Bronchial epithelial cell (primary cell): ENCODE measurements at regions not wholly inside any gene's neighbourhood (a gene's known extent, or its start where the extent isn't known, plus 50 kb on each side); places are given as distances from the start of the nearest gene placed in this dataset.

Experiments used
- DNase-seq: peaks from one replicate; pipeline ENCODE4 v3.0.0-alpha.2; 2010; ENCODE audit warnings: low read depth
- FAIRE-seq: peaks from 2 replicates; lab custom pipeline; 2011; peaks lifted over from hg19 to GRCh38; lab: Jason Lieb, UNC
- H3K27me3 ChIP-seq: 2 replicates; pipeline ENCODE4 v1.5.1; 2011; ENCODE audit warnings: low read length; ENCODE audit not compliant: control insufficient read depth, insufficient read depth
- H3K36me3 ChIP-seq: 2 replicates; pipeline ENCODE4 v1.5.1; 2011; ENCODE audit warnings: low read length; ENCODE audit not compliant: control insufficient read depth, insufficient read depth
- H3K4me3 ChIP-seq: 2 replicates; pipeline ENCODE4 v1.5.1; 2011; ENCODE audit warnings: mild to moderate bottlenecking, low read depth, low read length, control low read depth
- CTCF ChIP-seq: IDR thresholded peaks from 2 replicates; pipeline ENCODE4 v1.5.1; 2011; ENCODE audit warnings: mild to moderate bottlenecking, moderate library complexity, low read length, control low read depth, inconsistent platforms; ENCODE audit not compliant: insufficient read depth, severe bottlenecking

GRCh38 chr9:11320989-11321388 is 708.2 kb upstream of the PTPRD start:
- no peak for FAIRE-seq

GRCh38 chr9:11323457-11323856 is 710.7 kb upstream of the PTPRD start:
- DNase-seq = no peak
- TF ChIP-seq CTCF = no peak
- H3K27me3 ChIP-seq = no peaks in the 10 kb centered on the region
- FAIRE-seq = no peak
- no peaks in the 10 kb centered on the region for H3K36me3 ChIP-seq
- H3K4me3 ChIP-seq = no peak overlapping the region

More at GRCh38 chr9:11320989-11321388, 708.2 kb upstream of the PTPRD start:
- TF ChIP-seq CTCF = no peak
- Histone ChIP-seq H3K4me3 (no peak overlapping the region), H3K27me3 (no peaks in the 10 kb centered on the region), H3K36me3 (no peaks in the 10 kb centered on the region)
- DNase-seq = no peak

GRCh38 chr9:11326231-11326630 is 713.4 kb upstream of the PTPRD start:
- no peak for FAIRE-seq

GRCh38 chr9:11328326-11328725 is 715.5 kb upstream of the PTPRD start:
- no peak for DNase-seq
- Histone ChIP-seq H3K27me3 (no peaks in the 10 kb centered on the region), H3K4me3 (no peak overlapping the region), H3K36me3 (no peaks in the 10 kb centered on the region)
- no peak for TF ChIP-seq CTCF
- no peak for FAIRE-seq

More at GRCh38 chr9:11326231-11326630, 713.4 kb upstream of the PTPRD start:
- Histone ChIP-seq H3K36me3 (no peaks in the 10 kb centered on the region), H3K27me3 (no peaks in the 10 kb centered on the region), H3K4me3 (no peak overlapping the region)
- TF ChIP-seq CTCF = no peak
- DNase-seq = no peak

GRCh38 chr9:11335011-11335410 is 722.2 kb upstream of the PTPRD start:
- TF ChIP-seq CTCF = no peak

GRCh38 chr9:11338130-11338529 is 725.3 kb upstream of the PTPRD start:
- no peak for TF ChIP-seq CTCF
- Histone ChIP-seq H3K27me3 (no peaks in the 10 kb centered on the region), H3K4me3 (no peak overlapping the region), H3K36me3 (no peaks in the 10 kb centered on the region)
- no peak for FAIRE-seq
- peak; percentile 61 for DNase-seq

More at GRCh38 chr9:11335011-11335410, 722.2 kb upstream of the PTPRD start:
- H3K4me3 ChIP-seq = no peak overlapping the region
- no peak for FAIRE-seq
- H3K27me3 ChIP-seq = no peaks in the 10 kb centered on the region
- H3K36me3 ChIP-seq = no peaks in the 10 kb centered on the region
- DNase-seq = peak; percentile 68
